ENCODE measurements at regions not wholly inside any gene's neighbourhood (a gene's known extent, or its start where the extent isn't known, plus 50 kb on each side); places are given as distances from the start of the nearest gene placed in this dataset.

DNA sequence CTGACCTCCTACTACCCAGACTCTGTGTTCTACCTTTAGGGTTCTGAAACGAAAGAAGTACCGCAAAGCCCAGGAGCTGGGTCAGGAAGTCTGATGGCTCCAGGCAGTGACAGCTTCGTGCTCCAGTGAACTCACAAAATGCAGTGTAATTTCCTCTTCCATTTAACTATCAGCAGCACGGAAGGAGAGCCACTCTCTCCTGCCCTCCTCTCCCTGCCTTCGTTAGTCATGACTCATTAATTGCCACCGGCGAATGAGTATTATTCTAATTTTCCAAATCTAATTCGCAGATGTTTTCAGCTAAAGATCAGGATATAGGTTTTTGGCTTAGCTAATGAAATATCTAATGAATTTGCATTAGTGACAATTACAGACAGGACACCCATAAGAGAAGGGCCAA lies 1262.0 kb downstream of the TYW1 start:
- FAIRE-seq, result no peak

- FAIRE-seq, result no peak
Observed at GRCh38 chr7:68265258-68265657, 1268.6 kb downstream of the TYW1 start.

DNA sequence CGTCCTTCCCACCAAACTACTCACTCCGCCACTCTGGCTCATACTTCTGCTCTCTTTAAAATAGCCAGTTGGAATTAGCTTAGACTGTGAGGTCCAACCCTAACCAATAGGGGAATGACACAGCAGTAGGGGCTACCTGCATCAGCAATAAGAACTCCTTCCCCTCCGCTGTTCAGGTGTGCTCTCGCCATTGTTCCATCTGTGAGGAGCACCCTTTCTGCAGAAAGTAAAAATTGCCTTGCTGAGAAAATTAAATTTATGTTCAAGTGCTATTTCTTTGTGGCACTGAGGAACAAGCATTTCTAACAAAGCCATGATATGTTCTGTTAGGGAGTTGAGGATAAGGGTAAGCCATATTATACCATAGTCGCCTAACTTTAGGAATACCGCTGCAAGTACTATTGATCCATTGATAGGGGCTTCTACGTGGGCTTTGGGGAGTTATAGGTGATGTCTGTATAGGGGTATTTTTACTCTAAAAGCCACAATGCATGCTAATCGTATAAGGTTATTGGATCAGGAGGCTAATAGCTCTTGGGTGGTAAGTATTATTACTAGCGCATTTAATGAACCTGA lies 1269.5 kb downstream of the TYW1 start:
- no peak for FAIRE-seq

GRCh38 chr7:68267486-68267885 lies 1270.9 kb downstream of the TYW1 start:
- no peak for FAIRE-seq

GRCh38 chr7:68269405-68269804 lies 1272.8 kb downstream of the TYW1 start:
- FAIRE-seq, result no peak

DNA sequence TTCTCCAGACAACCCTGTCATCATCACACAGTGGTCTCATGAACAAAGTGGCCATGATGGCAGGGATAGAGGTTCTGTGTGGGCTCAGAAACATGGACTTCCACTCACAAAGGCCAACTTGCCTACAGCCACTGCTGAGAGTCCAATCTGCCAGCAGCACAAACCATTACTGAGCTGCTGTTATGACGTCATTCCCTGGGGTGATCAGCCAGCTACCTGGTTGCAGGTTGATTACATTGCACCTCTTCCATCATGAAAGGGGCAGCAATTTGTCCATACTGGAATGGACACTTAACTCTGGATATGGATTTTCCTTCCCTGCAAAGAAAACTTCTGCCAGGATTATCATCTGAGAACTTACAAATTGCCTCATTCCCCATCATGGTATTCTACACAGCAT lies 1275.9 kb downstream of the TYW1 start:
- FAIRE-seq, result no peak

DNA sequence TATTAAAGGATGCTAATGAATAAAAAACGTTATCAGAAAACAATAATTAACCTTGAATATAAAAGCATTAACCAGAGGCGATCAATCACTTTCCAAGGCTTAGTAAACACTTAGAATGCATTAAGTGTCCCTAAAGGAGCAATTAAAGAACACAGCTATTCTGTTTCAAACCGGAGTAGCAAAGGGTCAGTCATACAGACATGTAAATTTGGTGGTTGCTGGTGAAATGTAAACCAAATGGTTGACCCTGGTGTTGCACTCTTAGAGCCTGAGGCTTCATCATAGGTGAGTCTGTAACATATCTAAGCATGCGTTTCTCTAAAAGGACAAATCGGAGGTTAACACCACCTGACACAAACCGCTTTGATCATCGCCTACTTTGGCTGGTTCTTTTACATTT lies 1280.1 kb downstream of the TYW1 start:
- FAIRE-seq, result no peak

GRCh38 chr7:68279827-68280400 lies 1283.3 kb downstream of the TYW1 start:
- no peak for FAIRE-seq

GRCh38 chr7:68280931-68281330 lies 1284.3 kb downstream of the TYW1 start:
- FAIRE-seq, result no peak

DNA sequence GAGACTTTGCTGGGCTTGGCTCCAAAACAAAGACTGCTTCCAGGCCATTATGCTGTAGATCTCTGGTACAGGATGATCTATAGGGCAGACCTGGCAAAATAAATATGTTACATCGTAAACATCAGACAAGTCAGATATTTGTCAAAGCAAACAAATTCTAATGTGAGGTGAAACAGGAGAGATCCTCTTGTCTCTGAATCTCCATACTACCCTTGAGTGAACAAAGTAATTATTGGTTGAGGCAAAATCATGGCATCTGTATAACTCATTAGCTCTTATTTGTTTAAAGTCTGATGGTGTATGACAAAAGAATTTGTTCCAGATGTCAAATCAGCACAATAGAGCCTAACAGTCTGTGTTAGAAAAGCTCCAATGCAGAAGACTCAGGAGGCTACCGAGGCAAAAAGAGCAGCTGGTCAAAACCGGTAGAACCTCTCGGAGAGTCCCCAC lies 1291.5 kb downstream of the TYW1 start:
- FAIRE-seq, result no peak

GRCh38 chr7:68291710-68292109 lies 1295.1 kb downstream of the TYW1 start:
- FAIRE-seq, result no peak

DNA sequence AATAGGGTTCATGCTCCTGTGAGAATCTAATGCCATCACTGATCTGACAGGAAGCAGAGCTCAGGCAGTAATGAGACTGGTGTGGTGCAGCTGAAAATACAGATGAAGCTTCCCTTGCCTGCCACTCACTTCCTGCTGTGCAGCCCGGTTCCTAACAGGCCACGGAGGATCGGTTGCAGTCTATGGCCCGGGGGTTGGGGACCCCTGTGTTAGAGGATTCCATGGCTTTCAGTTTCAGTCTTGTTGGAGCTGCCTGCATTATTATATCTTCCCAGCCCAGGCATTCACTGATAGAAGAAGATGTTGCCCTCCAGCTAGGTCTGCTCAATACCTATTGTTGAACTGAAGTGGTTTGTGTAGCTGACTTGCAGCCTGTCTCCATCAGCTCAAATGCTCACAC lies 1298.8 kb downstream of the TYW1 start:
- FAIRE-seq, result no peak

DNA sequence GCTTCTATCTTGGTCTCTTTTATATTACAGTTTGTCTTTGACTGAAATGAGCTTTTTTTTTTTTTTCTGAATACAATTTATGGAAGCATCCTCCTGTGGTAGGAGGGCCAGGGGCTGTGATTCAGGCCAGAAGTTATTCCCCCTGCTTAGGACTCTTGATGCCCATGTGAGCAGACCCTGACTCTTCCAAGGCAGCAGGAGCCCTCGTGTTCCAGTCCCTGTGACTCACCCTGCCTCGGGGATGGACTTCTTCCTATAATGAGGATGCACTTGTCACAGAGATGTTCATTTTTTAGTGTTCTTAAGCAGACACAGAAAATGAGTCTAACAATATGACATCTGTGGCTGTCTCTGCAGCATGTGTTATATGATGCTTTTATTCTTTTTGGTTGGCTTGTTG lies 1293.7 kb upstream of the AUTS2 start:
- no peak for FAIRE-seq

DNA sequence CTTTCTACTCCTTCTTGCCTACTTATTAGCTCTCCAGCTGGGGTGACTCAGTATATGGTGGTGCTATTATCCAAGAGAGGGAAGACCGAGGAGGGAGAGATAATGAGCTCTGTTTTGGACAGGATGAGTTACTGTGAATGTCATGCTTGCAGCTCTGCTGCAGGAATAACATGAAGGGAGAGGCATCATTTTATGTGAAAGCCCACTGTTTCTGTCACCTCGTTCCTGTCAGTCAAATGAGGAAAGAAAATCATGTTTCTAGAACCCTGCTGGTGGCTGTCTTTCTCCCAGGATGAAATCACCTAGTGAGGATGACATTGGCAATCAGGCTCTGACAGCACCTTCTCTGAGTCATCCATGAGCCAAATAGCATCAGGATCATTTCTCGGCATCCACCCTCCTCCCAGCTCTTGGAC lies 1291.6 kb upstream of the AUTS2 start:
- FAIRE-seq, result no peak

DNA sequence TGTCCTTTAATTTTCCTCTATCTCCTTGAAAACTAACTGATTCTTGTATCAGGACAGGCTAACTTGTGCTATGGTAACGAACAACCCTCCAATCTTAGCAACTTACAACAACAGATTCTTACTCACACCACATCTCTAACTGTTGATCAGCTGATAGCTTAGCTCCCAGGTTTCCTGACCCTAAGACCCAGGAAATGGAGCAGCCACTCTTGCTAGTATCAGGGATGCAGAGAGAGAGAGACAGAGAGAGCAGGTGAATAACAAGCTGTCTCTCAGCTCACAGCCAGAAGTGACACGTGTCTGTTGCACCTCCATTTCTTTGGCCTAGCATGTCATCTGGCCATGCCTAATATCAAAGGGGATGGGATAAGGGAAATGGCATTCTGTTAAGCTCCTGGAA lies 1289.0 kb upstream of the AUTS2 start:
- FAIRE-seq, result no peak

DNA sequence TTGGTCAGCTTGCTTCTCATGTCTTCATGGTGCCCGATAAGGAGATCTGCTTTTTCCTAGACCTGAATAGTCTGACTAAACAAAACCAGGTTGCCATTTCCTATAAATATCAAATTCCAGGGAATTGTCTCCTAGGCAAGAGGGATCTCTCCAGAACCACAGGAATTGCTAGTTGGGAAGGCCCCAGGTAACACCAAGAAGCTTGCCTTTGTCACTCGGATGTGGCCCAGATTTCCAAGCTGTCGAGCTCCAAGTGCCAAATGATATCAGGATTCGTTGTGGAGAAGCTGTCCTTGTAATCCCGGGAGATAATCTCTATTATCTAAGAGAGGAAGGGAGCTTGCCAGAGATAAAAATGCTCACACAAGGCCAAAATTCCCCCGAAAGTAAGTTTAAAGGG lies 1288.5 kb upstream of the AUTS2 start:
- FAIRE-seq, result no peak

GRCh38 chr7:68311958-68312357 lies 1286.3 kb upstream of the AUTS2 start:
- FAIRE-seq, result no peak

DNA sequence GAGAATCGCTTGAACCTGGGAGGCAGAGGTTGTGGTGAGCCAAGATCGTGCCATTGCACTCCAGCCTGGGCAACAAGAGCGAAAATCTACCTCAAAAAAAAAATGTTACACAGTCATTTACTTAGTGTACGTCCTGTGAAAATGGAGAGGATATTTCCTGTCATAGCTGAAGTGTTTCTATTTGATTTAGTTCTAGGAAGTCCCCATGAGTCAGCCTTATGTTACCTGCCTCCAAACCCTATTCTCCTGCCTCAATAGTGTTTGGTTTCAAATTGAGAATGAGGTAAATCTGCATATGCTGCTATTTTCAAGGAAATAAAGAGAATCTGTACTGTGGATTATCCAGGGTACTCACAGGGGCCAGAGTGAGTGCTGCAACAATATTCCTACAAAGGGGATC lies 1284.5 kb upstream of the AUTS2 start:
- no peak for FAIRE-seq

GRCh38 chr7:68314208-68314607 lies 1284.1 kb upstream of the AUTS2 start:
- no peak for FAIRE-seq

DNA sequence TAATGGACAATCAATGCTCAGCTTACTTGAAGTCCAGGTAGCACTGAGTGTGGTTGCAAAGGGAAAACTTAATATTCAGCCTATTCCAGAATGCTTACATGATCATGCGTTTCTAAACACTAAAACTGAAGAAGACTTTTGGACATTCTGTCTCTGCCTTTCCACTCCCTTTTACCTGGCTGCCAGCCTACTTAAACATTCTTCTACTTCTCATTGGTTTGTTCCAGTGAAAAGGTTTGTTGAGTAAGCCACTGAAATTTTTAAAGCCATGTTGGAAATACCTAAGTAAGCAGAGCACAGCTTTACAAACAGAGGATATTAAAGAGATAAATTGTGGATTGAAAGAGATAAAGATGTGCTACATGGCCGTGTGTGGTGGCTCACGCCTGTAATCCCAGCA lies 1280.8 kb upstream of the AUTS2 start:
- no peak for FAIRE-seq

DNA sequence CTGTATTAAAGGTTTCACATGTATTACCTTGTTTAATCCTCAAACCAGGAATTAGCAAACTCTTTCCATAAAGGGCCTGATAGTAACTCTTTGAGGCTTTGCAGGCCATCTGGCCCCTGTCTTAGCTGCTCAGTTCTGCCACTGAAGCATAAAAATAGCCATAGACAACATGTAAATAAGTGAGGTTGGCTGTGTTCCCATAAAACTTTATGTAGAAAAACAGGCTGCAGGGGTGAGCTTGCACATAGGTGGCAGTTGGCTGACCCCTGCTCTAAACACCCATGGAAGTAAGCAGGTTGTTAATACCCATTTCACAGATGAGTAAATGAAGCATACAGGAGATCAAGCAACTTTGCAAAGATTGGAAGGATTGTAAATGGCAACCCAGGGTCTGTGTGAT lies 1279.2 kb upstream of the AUTS2 start:
- FAIRE-seq, result no peak

DNA sequence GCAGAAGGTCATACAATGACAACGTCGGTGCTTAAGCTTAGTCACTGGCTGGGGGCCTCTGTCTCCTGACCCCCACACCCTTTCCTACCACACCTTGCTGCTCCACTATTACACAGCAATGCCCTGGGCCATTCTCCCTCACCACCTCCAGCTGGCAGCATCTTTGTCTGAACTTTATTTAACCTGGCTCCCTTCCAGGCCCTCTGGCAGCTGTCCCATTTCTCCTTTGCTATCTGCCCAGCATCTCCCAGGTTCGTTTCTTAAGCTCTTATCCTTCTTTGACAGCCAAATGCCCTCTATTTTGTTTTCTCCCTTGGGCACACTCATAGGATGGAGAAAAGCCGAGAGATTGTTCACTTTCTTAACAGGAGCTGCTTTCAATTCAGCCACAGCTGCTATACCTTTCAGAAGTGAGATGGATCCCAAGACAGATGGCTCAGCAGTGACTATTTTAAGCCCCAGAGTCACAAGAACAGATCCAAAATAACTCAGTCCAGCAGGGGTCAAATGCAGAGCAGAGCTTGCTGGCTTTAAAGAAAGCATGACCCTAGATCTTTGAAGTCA lies 1277.1 kb upstream of the AUTS2 start:
- no peak for FAIRE-seq

DNA sequence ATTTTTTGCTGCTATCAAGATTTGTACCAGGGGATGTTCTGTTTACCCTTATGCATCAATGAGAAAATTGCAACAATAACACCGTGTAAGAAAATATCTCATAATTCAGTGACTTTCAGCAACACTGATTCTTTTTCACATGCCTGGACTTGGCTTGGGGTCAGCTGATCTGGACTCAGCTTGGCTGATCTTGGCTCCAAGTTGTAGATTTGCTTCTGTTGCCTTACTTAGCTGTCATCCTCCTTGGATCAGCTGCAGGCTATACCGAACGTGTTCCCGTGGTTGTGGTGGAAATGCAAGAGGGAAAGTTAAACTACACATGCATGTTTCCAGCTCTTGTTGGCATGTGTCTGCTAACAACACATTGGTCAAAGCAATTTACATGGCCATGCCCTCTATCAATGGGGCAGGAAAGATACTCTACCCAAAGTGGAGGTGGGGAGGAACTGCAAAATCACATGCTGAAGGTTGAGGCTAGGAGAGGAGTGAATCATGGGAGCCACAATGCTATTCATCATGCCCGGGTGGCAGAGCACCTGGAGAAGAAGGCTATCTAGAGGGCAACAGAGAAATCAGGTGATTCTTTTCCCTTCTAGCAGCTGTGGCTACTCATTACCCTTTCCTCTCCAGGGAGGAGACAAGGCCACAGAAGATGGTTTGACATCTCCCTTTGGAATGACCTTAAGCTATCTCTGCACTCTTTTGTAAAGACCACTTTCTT lies 1276.3 kb upstream of the AUTS2 start:
- no peak for FAIRE-seq

- FAIRE-seq, result no peak
Observed at GRCh38 chr7:68324621-68325020, 1273.7 kb upstream of the AUTS2 start.
